Psoas muscle (tissue), 7 donors: ENCODE measurements at regions not wholly inside any gene's neighbourhood (a gene's known extent, or its start where the extent isn't known, plus 50 kb on each side); places are given as distances from the start of the nearest gene placed in this dataset.

ENCODE experiments used
- ATAC-seq, 4 donors: fragments of 200-7000 bp; cut with Tn5 transposase; one replicate each; pipeline ENCODE4 v1.9.1; 2020; ENCODE audit warnings: moderate library complexity in 3 of 4, mild to moderate bottlenecking in 2 of 4
- DNase-seq, 2 donors: peaks; one replicate each; pipeline ENCODE4 v3.0.0-alpha.2; 2020
- H3K27ac ChIP-seq: fragments of 200-600 bp; one replicate; pipeline ENCODE4 v1.8.0; 2022
- H3K27me3 ChIP-seq, 3 donors: fragments of 200-600 bp in 1 of 3; one replicate each; pipeline versions ENCODE4 v1.6.1 to v1.8.0; 2013 to 2022; ENCODE audit warnings: low read length in 2 of 3, mild to moderate bottlenecking in 2 of 3, moderate library complexity in 1 of 3; ENCODE audit not compliant: insufficient read depth in 3 of 3
- H3K36me3 ChIP-seq, 2 donors: fragments of 200-600 bp in 1 of 2; one replicate each; pipeline versions ENCODE4 v1.6.1 to v1.8.0; 2013 to 2022; ENCODE audit warnings: low read depth in 1 of 2, mild to moderate bottlenecking in 1 of 2, moderate library complexity in 1 of 2; ENCODE audit not compliant: insufficient read depth in 1 of 2
- H3K4me1 ChIP-seq: fragments of 200-600 bp; one replicate; pipeline ENCODE4 v1.8.0; 2022
- H3K4me3 ChIP-seq: fragments of 200-600 bp; one replicate; pipeline ENCODE4 v1.8.0; 2022; ENCODE audit warnings: mild to moderate bottlenecking
- H3K9me3 ChIP-seq: fragments of 200-600 bp; one replicate; pipeline ENCODE4 v1.8.0; 2022
- CTCF ChIP-seq: fragments of 200-600 bp; IDR thresholded peaks from one replicate; pipeline ENCODE4 v1.8.0; 2022; ENCODE audit warnings: antibody characterized with exemption
- WGBS, 3 donors: extraction: QIAGEN DNeasy Blood & Tissue Kit; methylation state at CpG; one replicate each; pipeline versions ENCODE4 v1.1.6 to v1.1.7; 2013; 5-methylcytosine and 5-hydroxymethylcytosine counted together
- intact Hi-C, 2 donors: fragments of 100-400 bp; cut with DNase I; formaldehyde crosslinking; loops; one replicate each; pipeline versions ENCODE4 v1.11.0 to v1.14.2; 2022
- donor health status: healthy with polysubstance abuse.
- donor health status: DM: no; HTN: no; CAD: no; lungs with moderate emphysema.
- donor health status: Bipolar disorder and iron deficiency.
- donor health status: healthy.
- donor health status: DM: yes; HTN: yes; CAD: no.
- donor health status: DM: no; HTN: no; CAD: no.
- donor health status: DM: yes; HTN: yes; CAD: no.

DNA sequence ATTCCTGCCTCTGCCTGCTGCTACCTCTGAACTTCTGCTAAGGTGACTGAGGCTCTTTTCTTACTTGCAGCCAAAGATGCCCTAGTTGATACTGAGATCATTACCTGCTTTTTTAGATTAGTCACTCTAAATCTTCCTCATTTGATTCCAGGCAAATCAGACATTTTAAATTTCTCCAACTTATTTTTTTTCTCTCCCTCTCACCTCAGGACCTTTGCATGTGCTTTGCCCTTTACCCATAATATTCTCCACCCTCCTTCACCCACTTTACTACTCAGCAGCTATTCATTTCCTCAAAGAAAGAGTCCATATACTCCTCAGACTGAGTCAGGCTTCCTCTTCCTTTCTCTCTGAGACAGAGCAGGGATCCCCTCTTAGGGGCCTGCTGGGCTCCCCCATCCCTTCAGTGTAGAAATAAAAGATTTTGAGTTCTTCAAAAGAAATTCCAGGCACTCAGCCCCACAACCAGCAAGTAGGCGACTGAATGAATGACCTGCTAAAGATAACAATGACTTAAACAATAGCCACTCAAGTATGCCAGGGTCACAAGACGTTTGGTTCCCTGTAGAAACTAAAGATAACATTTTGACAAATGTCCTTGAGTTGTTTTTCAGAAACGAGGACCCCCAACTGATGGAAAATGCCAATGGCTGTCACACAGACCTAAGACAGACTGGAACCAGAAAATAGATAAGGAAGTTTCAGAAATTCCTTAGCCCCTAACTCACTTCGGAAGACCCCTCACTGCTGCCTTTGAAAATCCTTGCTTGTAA is 104.2 kb downstream of the MTNR1B start:
- no peaks in the 10 kb centered on the region for H3K27me3 ChIP-seq
- DNase-seq (no peak), ATAC-seq (no peak)
- H3K36me3 ChIP-seq = no peaks in the 10 kb centered on the region
- no peak for TF ChIP-seq CTCF
- WGBS, 3 donors = 61 to 70% (median 65%) methylated on average over 4 of the region's 4 CpGs
- H3K4me3 ChIP-seq = no peak overlapping the region
- H3K4me1 ChIP-seq = no peaks in the 10 kb centered on the region
- H3K27ac ChIP-seq = no peak overlapping the region
- H3K9me3 ChIP-seq = no peaks in the 10 kb centered on the region
- intact Hi-C loops = no loop called here

DNA sequence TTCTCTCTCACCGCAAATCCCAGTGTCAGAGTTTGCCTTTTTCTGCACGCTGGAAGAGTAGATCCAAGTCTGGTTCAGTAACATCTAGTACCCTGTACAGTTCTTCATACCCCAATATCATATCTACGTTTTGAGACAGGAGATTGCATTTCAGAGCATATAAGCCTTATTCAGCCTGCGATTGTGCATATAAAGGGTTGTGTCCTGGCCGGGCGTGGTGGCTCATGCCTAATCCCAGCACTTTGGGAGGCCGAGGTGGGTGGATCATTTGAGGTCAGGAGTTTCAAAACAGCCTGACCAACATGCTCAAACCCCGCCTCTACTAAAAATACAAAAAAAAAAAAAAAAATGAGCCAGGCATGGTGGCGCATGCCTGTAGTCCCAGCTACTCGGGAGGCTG is 104.9 kb downstream of the MTNR1B start:
- intact Hi-C loops = no loop called here

DNA sequence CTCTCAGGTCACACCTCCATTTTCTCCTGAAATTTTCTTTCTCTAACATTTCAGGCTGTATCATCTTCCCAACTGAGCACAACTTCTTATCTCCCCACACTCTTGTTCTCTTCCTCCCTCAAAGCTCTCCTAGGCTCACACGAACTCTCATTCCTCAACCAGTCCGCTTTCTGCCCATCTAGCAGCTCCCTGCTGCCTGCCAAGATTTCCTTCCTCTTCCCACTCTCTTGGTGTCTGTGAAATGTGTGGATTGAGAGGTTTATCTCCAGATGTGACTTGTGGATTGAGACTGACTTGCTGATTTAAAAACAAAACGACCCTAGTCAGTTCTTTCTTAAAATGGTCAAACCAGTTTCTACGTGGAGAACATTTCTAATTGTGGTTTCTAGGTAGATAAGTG is 106.3 kb downstream of the MTNR1B start:
- no peaks in the 10 kb centered on the region for H3K36me3 ChIP-seq

More for the DNA sequence above, 104.9 kb downstream of the MTNR1B start:
- DNase-seq (no peak), ATAC-seq (no peak)
- 83 to 90% (median 89%) methylated on average over 10 of the region's 10 CpGs for WGBS, 3 donors
- no peak for TF ChIP-seq CTCF
- Histone ChIP-seq H3K4me1 (no peaks in the 10 kb centered on the region), H3K9me3 (no peaks in the 10 kb centered on the region), H3K4me3 (no peak overlapping the region), H3K27ac (no peak overlapping the region), H3K36me3 (no peaks in the 10 kb centered on the region), H3K27me3 (no peaks in the 10 kb centered on the region)

DNA sequence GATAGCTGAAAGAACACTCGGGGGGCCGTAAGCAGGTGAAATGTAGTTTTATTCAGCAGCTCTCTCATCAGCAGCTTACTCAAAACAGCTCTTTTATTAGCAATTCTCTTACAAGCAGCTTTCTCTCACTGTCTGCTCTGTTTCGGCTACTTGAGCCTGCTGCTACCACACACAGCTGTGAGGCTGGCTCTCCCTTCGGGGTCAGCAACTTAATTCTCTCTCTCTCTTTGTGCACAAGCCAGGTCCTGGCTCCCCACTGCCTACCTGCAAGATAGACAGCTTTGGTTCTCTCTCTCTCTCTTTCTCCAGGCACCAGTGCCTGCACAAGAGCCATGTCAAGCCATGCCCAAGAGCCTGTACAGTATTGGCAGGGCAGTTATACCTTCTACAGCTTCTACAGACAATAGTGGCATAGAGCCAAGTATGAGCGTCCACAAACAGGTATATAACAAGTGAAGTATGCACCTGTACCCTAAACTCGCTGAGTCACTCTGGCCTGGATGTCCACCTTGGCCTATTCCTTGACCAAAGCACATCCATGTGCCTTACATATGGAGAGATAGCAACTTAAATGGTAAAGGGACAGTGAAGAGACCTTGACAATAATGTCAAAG is 110.8 kb downstream of the MTNR1B start:
- no peak for ATAC-seq
- TF ChIP-seq CTCF = no peak
- no peaks in the 10 kb centered on the region for H3K36me3 ChIP-seq
- H3K4me3 ChIP-seq = no peak overlapping the region
- H3K4me1 ChIP-seq = no peaks in the 10 kb centered on the region
- WGBS, 3 donors = 57 to 68% (median 65%) methylated on average over 6 of the region's 6 CpGs
- no peaks in the 10 kb centered on the region for H3K27me3 ChIP-seq
- intact Hi-C loops = no loop called here
- DNase-seq = no peak
- H3K27ac ChIP-seq = no peak overlapping the region
- no peaks in the 10 kb centered on the region for H3K9me3 ChIP-seq

More for the DNA sequence above, 106.3 kb downstream of the MTNR1B start:
- DNase-seq (no peak), ATAC-seq (no peak)
- WGBS, 3 donors = 63 to 76% (median 73%) methylated on average over 4 of the region's 4 CpGs
- TF ChIP-seq CTCF = no peak
- H3K4me3 ChIP-seq = no peak overlapping the region
- no peaks in the 10 kb centered on the region for H3K9me3 ChIP-seq
- intact Hi-C loops = no loop called here
- H3K27ac ChIP-seq = no peak overlapping the region
- no peaks in the 10 kb centered on the region for H3K27me3 ChIP-seq
- no peaks in the 10 kb centered on the region for H3K4me1 ChIP-seq
